ENCODE measurements at regions not wholly inside any gene's neighbourhood (a gene's known extent, or its start where the extent isn't known, plus 50 kb on each side); places are given as distances from the start of the nearest gene placed in this dataset.

DNA sequence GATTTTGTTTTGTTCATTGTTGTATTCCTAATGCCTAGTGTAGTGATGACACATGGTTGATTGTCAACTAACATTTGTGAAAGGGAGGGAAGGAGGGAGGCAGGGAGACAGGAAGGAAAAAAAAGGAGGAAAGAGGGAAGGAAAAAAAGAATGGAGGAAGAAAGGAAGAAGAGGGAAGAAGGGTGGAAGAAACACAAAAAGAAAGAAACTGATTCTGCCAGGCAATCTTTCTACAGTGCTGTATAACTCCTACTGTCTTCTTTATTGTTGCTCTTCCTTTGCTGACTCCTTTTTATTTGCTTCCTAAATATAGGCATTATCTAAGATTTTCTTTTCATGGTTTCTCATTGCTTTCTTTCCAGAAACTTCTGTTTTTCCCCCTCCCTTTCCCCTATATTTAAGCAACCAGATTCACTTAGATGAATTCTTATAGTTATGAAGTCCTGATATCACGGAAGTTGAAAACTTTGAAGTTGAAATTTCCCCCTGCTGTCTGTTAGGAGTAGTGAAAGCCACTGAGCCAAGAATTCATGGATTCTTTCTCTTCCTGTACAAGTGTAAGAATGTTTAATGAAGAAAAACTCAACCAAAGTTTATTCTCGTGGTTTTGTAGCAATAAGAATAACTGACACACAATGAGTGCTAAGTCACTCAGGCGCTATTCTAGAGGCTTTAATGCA lies 305.1 kb upstream of the FSHR start:
- intact Hi-C loops (cut with micrococcal nuclease; ENCODE audit: unreplicated experiment) (no loop called here), in situ Hi-C loops (cut with HindIII; ENCODE audit: low pct_unique_long_range_greater_than_20kb, low sequenced_read_pairs) (no loop called here)
- H3K27ac ChIP-seq (ENCODE audit: low read length), result no peak overlapping the region
- no peaks in the 10 kb centered on the region for H3K36me3 ChIP-seq (ENCODE audit: control insufficient read depth, insufficient read depth, low read length)
- POLR2A ChIA-PET, result no interaction called here
- H3K4me1 ChIP-seq (ENCODE audit: control insufficient read depth, insufficient read depth, low read length), result no peaks in the 10 kb centered on the region
- H3K27me3 ChIP-seq (ENCODE audit: control insufficient read depth, insufficient read depth, low read length), result no peaks in the 10 kb centered on the region
- no TSS peak for BruUV-seq (replicated peaks)
- TF ChIP-seq TCF7L2 (IDR thresholded peaks at IDR 0.05; ENCODE audit: low read depth, low read length) (no peak), SIN3A (IDR thresholded peaks at IDR 0.05; ENCODE audit: borderline replicate concordance, insufficient read depth, low read depth, low read length) (no peak), POLR2AphosphoS5 (IDR thresholded peaks at IDR 0.05; ENCODE audit: low read depth, low read length) (no peak)
- TF ChIP-seq, protein P1, sequence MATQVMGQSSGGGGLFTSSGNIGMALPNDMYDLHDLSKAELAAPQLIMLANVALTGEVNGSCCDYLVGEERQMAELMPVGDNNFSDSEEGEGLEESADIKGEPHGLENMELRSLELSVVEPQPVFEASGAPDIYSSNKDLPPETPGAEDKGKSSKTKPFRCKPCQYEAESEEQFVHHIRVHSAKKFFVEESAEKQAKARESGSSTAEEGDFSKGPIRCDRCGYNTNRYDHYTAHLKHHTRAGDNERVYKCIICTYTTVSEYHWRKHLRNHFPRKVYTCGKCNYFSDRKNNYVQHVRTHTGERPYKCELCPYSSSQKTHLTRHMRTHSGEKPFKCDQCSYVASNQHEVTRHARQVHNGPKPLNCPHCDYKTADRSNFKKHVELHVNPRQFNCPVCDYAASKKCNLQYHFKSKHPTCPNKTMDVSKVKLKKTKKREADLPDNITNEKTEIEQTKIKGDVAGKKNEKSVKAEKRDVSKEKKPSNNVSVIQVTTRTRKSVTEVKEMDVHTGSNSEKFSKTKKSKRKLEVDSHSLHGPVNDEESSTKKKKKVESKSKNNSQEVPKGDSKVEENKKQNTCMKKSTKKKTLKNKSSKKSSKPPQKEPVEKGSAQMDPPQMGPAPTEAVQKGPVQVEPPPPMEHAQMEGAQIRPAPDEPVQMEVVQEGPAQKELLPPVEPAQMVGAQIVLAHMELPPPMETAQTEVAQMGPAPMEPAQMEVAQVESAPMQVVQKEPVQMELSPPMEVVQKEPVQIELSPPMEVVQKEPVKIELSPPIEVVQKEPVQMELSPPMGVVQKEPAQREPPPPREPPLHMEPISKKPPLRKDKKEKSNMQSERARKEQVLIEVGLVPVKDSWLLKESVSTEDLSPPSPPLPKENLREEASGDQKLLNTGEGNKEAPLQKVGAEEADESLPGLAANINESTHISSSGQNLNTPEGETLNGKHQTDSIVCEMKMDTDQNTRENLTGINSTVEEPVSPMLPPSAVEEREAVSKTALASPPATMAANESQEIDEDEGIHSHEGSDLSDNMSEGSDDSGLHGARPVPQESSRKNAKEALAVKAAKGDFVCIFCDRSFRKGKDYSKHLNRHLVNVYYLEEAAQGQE (IDR thresholded peaks at IDR 0.05; ENCODE audit: insufficient read depth in 1 of 2, low read depth in 2 of 2, low read length in 1 of 2), result no peak
- TF ChIP-seq, protein P2, sequence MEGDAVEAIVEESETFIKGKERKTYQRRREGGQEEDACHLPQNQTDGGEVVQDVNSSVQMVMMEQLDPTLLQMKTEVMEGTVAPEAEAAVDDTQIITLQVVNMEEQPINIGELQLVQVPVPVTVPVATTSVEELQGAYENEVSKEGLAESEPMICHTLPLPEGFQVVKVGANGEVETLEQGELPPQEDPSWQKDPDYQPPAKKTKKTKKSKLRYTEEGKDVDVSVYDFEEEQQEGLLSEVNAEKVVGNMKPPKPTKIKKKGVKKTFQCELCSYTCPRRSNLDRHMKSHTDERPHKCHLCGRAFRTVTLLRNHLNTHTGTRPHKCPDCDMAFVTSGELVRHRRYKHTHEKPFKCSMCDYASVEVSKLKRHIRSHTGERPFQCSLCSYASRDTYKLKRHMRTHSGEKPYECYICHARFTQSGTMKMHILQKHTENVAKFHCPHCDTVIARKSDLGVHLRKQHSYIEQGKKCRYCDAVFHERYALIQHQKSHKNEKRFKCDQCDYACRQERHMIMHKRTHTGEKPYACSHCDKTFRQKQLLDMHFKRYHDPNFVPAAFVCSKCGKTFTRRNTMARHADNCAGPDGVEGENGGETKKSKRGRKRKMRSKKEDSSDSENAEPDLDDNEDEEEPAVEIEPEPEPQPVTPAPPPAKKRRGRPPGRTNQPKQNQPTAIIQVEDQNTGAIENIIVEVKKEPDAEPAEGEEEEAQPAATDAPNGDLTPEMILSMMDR (IDR thresholded peaks at IDR 0.05), result no peak
- no peak overlapping the region for H3K4me3 ChIP-seq (ENCODE audit: low read depth in 2 of 2, low read length in 2 of 2)
- H3K9me3 ChIP-seq (ENCODE audit: control insufficient read depth, insufficient read depth, low read depth, low read length), result no peaks in the 10 kb centered on the region
- DNase-seq (ENCODE audit: low read depth, low spot score), result no peak
- no peak for ATAC-seq
- CTCF ChIA-PET, result no interaction called here

DNA sequence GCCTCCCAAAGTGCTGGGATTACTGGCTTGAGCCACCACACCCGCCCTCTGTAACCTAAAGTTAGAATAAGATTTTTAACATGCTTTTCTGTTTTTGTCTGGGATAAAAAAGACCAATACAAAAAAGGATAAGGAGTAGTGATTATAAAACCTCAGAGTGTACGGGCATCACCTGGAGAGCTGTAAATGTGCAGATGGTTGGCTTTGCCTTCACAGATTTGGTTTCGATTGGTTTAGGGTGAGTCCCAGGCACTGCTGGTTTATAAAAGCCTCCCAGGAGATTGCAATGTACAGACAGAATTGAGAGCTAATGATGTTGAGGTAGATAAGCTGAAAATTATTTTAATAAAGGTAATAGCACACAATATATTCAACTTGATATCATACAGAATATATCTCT lies 289.7 kb upstream of the FSHR start:
- Histone ChIP-seq H3K9me3 (ENCODE audit: control insufficient read depth, insufficient read depth, low read depth, low read length) (no peaks in the 10 kb centered on the region), H3K27me3 (ENCODE audit: control insufficient read depth, insufficient read depth, low read length) (no peaks in the 10 kb centered on the region), H3K4me1 (ENCODE audit: control insufficient read depth, insufficient read depth, low read length) (no peaks in the 10 kb centered on the region), H3K4me3 (ENCODE audit: low read depth in 2 of 2, low read length in 2 of 2) (no peak overlapping the region), H3K27ac (ENCODE audit: low read length) (no peak overlapping the region), H3K36me3 (ENCODE audit: control insufficient read depth, insufficient read depth, low read length) (no peaks in the 10 kb centered on the region)
- TF ChIP-seq SIN3A (IDR thresholded peaks at IDR 0.05; ENCODE audit: borderline replicate concordance, insufficient read depth, low read depth, low read length), result no peak
- TF ChIP-seq, protein P2 (IDR thresholded peaks at IDR 0.05), result no peak
- TF ChIP-seq, protein P1 (IDR thresholded peaks at IDR 0.05; ENCODE audit: insufficient read depth in 1 of 2, low read depth in 2 of 2, low read length in 1 of 2), result no peak
- no peak for TF ChIP-seq POLR2AphosphoS5 (IDR thresholded peaks at IDR 0.05; ENCODE audit: low read depth, low read length)
- TF ChIP-seq TCF7L2 (IDR thresholded peaks at IDR 0.05; ENCODE audit: low read depth, low read length), result no peak
- DNase-seq (ENCODE audit: low read depth, low spot score) (no peak), ATAC-seq (no peak)
- no TSS peak for BruUV-seq (replicated peaks)
- intact Hi-C loops (cut with micrococcal nuclease; ENCODE audit: unreplicated experiment) (no loop called here), in situ Hi-C loops (cut with HindIII; ENCODE audit: low pct_unique_long_range_greater_than_20kb, low sequenced_read_pairs) (no loop called here)
- ChIA-PET POLR2A (no interaction called here), CTCF (no interaction called here)

All from Panc1 (cell line).